Epidermal melanocyte (primary cell): ENCODE measurements at regions not wholly inside any gene's neighbourhood (a gene's known extent, or its start where the extent isn't known, plus 50 kb on each side); places are given as distances from the start of the nearest gene placed in this dataset.

Source experiments
- DNase-seq: peaks from one replicate; pipeline ENCODE4 v3.0.0; 2011; ENCODE audit warnings: low spot score; ENCODE audit not compliant: insufficient read length

- no peak for DNase-seq
Measured at GRCh38 chr6:130671119-130671518, 156.1 kb upstream of the SMLR1 start.

GRCh38 chr6:130671577-130671976 is 155.6 kb upstream of the SMLR1 start:
- DNase-seq = no peak

- DNase-seq = no peak
Measured at GRCh38 chr6:130672153-130672552, 155.1 kb upstream of the SMLR1 start.

- no peak for DNase-seq
Measured at GRCh38 chr6:130674604-130675003, 152.6 kb upstream of the SMLR1 start.

- DNase-seq = no peak
Measured at GRCh38 chr6:130675072-130675471, 152.1 kb upstream of the SMLR1 start.

- no peak for DNase-seq
Measured at GRCh38 chr6:130676077-130676772, 151.0 kb upstream of the SMLR1 start.

GRCh38 chr6:130676773-130677144 is 150.4 kb upstream of the SMLR1 start:
- DNase-seq = no peak

GRCh38 chr6:130677312-130677711 is 149.9 kb upstream of the SMLR1 start:
- no peak for DNase-seq

- no peak for DNase-seq
Measured at GRCh38 chr6:130677766-130678165, 149.4 kb upstream of the SMLR1 start.

GRCh38 chr6:130679684-130680083 is 147.5 kb upstream of the SMLR1 start:
- DNase-seq = no peak

- no peak for DNase-seq
Measured at GRCh38 chr6:130680116-130680515, 147.1 kb upstream of the SMLR1 start.

GRCh38 chr6:130681028-130681427 is 146.2 kb upstream of the SMLR1 start:
- no peak for DNase-seq

- no peak for DNase-seq
Measured at GRCh38 chr6:130682066-130682465, 145.1 kb upstream of the SMLR1 start.

- DNase-seq = no peak
Measured at GRCh38 chr6:130683761-130684517, 143.3 kb upstream of the SMLR1 start.

GRCh38 chr6:130692659-130693058 is 134.5 kb upstream of the SMLR1 start:
- DNase-seq = no peak

- no peak for DNase-seq
Measured at GRCh38 chr6:130693944-130694343, 133.3 kb upstream of the SMLR1 start.

- DNase-seq = no peak
Measured at GRCh38 chr6:130694606-130695005, 132.6 kb upstream of the SMLR1 start.

GRCh38 chr6:130696806-130697205 is 130.4 kb upstream of the SMLR1 start:
- no peak for DNase-seq

GRCh38 chr6:130697271-130697994 is 129.8 kb upstream of the SMLR1 start:
- DNase-seq = no peak

GRCh38 chr6:130697995-130698535 is 129.1 kb upstream of the SMLR1 start:
- no peak for DNase-seq

- DNase-seq = no peak
Measured at GRCh38 chr6:130699742-130700141, 127.5 kb upstream of the SMLR1 start.

GRCh38 chr6:130700397-130700796 is 126.8 kb upstream of the SMLR1 start:
- DNase-seq = no peak
